ENCODE measurements at regions not wholly inside any gene's neighbourhood (a gene's known extent, or its start where the extent isn't known, plus 50 kb on each side); places are given as distances from the start of the nearest gene placed in this dataset.

- H3K4me2 ChIP-seq, result no peak overlapping the region
- no peak overlapping the region for H3K4me3 ChIP-seq
- ChIA-PET POLR2A (no interaction called here), CTCF (interaction anchor here (1.2 kb wide), 1 partner anchor 379 kb away, joined by 3 read pairs; no protein-coding TSS in a partner anchor)
- FAIRE-seq (no peak), DNase-seq (ENCODE audit: low read depth in 1 of 2, low spot score in 1 of 2) (no peak), ATAC-seq (no peak)
- no peak for TF ChIP-seq ZNF302 (CRISPR knock-in tag; IDR thresholded peaks at IDR 0.05)
- TF ChIP-seq SMC3 (IDR thresholded peaks at IDR 0.05), result no peak
- no peak for TF ChIP-seq BHLHE40 (IDR thresholded peaks at IDR 0.05; ENCODE audit: low read depth, low read length)
- no peak for TF ChIP-seq CEBPB (IDR thresholded peaks at IDR 0.05)
- no peak for TF ChIP-seq SREBF2 (IDR thresholded peaks at IDR 0.05)
- TF ChIP-seq KDM5A (IDR thresholded peaks at IDR 0.05), result no peak
- no peaks in the 10 kb centered on the region for H3K4me1 ChIP-seq
- H3K27ac ChIP-seq, result no peak overlapping the region
- H3K9me3 ChIP-seq, result peaks cover 6% of the 10 kb centered on the region; the same call in 1 of the 3 replicates
- 63% methylated on average over 3 of the region's 3 CpGs for WGBS (ENCODE audit: missing lambda C conversion rate)
Measured at GRCh38 chr21:35430260-35430659, 381.2 kb upstream of the RUNX1 start.

- FAIRE-seq, result no peak
- no peak overlapping the region for H3K27ac ChIP-seq
- POLR2A ChIA-PET, result no interaction called here
- H3K9me3 ChIP-seq, result no peaks in the 10 kb centered on the region; the same call in 2 of the 3 replicates
- no peak for ATAC-seq
- TF ChIP-seq FOSL2 (IDR thresholded peaks at IDR 0.05) (no peak), FOSL2 (CRISPR knock-in tag; IDR thresholded peaks at IDR 0.05) (no peak), ZFP36 (IDR thresholded peaks at IDR 0.05; ENCODE audit: borderline replicate concordance, partially characterized antibody) (no peak), NPAS2 (CRISPR knock-in tag; IDR thresholded peaks at IDR 0.05; ENCODE audit: borderline replicate concordance) (no peak), ZSCAN20 (CRISPR knock-in tag; IDR thresholded peaks at IDR 0.05) (no peak), ATOH8 (CRISPR knock-in tag; IDR thresholded peaks at IDR 0.05; ENCODE audit: low read depth) (no peak), RFX5 (IDR thresholded peaks at IDR 0.05) (no peak), HDAC2 (IDR thresholded peaks at IDR 0.05) (no peak), NFE2L2 (conservative IDR thresholded peaks at IDR 0.05; ENCODE audit: low read length) (no peak), POLR2AphosphoS2 (conservative IDR thresholded peaks at IDR 0.05; ENCODE audit: low read length) (no peak), PHF8 (IDR thresholded peaks at IDR 0.05; ENCODE audit: borderline replicate concordance, low read depth) (no peak), TP53 (CRISPR knock-in tag; IDR thresholded peaks at IDR 0.05) (no peak), CTCF (IDR thresholded peaks at IDR 0.05) (no peak)
- no peak overlapping the region for H3K4me3 ChIP-seq
- no peak for DNase-seq (ENCODE audit: low read depth in 1 of 2, low spot score in 1 of 2)
- no peaks in the 10 kb centered on the region for H3K4me1 ChIP-seq
- no peak overlapping the region for H3K4me2 ChIP-seq
- CTCF ChIA-PET, result no interaction called here
Measured at GRCh38 chr21:35428937-35429336, 379.8 kb upstream of the RUNX1 start.

GRCh38 chr21:35428489-35428888 lies 379.4 kb upstream of the RUNX1 start:
- no peak for TF ChIP-seq MAFK (IDR thresholded peaks at IDR 0.05; ENCODE audit: partially characterized antibody)
- TF ChIP-seq HES2 (IDR thresholded peaks at IDR 0.05), result no peak
- no peak for TF ChIP-seq HOXA7 (CRISPR knock-in tag; IDR thresholded peaks at IDR 0.05)
- no peak for TF ChIP-seq RAD21 (conservative IDR thresholded peaks at IDR 0.05 in 1 of 2, IDR thresholded peaks at IDR 0.05 in 1 of 2)
- no peak for TF ChIP-seq REST (IDR thresholded peaks at IDR 0.05)
- no peak for TF ChIP-seq CTCF (IDR thresholded peaks at IDR 0.05)
- no peak for TF ChIP-seq RCOR1 (IDR thresholded peaks at IDR 0.05; ENCODE audit: low read depth, low read length)
- TF ChIP-seq FOSL2 (IDR thresholded peaks at IDR 0.05), result no peak
- no peak for TF ChIP-seq FOSL2 (CRISPR knock-in tag; IDR thresholded peaks at IDR 0.05)
- TF ChIP-seq MAX (IDR thresholded peaks at IDR 0.05), result no peak

More at GRCh38 chr21:35428489-35428888, 379.4 kb upstream of the RUNX1 start:
- Histone ChIP-seq H3K4me1 (no peaks in the 10 kb centered on the region), H3K9me3 (no peaks in the 10 kb centered on the region; the same call in 2 of the 3 replicates), H3K4me3 (no peak overlapping the region), H3K27ac (no peak overlapping the region), H3K4me2 (no peak overlapping the region)
- POLR2A ChIA-PET, result no interaction called here
- no peak for FAIRE-seq
- DNase-seq (ENCODE audit: low read depth in 1 of 2, low spot score in 1 of 2), result no peak
- CTCF ChIA-PET, result no interaction called here
- ATAC-seq, result no peak
- WGBS (ENCODE audit: missing lambda C conversion rate), result 18% methylated on average over 7 of the region's 9 CpGs

All from A549 (cell line).